ENCODE measurements at regions not wholly inside any gene's neighbourhood (a gene's known extent, or its start where the extent isn't known, plus 50 kb on each side); places are given as distances from the start of the nearest gene placed in this dataset.

- TF ChIP-seq, protein P1, sequence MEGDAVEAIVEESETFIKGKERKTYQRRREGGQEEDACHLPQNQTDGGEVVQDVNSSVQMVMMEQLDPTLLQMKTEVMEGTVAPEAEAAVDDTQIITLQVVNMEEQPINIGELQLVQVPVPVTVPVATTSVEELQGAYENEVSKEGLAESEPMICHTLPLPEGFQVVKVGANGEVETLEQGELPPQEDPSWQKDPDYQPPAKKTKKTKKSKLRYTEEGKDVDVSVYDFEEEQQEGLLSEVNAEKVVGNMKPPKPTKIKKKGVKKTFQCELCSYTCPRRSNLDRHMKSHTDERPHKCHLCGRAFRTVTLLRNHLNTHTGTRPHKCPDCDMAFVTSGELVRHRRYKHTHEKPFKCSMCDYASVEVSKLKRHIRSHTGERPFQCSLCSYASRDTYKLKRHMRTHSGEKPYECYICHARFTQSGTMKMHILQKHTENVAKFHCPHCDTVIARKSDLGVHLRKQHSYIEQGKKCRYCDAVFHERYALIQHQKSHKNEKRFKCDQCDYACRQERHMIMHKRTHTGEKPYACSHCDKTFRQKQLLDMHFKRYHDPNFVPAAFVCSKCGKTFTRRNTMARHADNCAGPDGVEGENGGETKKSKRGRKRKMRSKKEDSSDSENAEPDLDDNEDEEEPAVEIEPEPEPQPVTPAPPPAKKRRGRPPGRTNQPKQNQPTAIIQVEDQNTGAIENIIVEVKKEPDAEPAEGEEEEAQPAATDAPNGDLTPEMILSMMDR (IDR thresholded peaks at IDR 0.05): no peak
- TF ChIP-seq POLR2AphosphoS5 (IDR thresholded peaks at IDR 0.05) (no peak), POLR2A (IDR thresholded peaks at IDR 0.05) (no peak)
Measured at GRCh38 chr18:51399491-51400122, 202.1 kb upstream of the MEX3C start.
